ENCODE measurements at regions not wholly inside any gene's neighbourhood (a gene's known extent, or its start where the extent isn't known, plus 50 kb on each side); places are given as distances from the start of the nearest gene placed in this dataset.

DNA sequence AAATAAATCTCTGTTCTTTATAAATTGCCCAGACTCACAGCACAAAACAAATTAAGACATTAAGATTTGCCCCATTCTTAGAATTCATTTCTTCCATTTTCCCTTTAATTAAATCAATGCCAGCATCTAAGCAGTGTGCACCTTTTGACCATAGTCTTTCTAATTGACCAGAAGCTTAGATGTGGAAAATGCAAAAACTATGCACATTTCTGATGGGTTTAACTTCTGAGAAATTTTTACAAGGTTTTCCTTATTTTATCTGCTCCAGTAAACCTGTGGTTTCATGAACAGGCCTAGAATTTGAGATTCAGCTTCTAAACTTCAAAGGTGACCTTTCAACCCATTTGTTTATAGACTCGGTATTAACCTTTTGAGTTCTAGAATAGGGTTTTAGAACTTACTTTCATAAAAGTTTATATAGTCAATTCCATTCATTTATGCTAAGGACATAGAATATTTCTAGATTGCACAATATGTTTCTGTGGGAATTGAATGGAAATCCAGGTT, 437.8 kb upstream of the HSF2 start:
- FAIRE-seq (no peak), DNase-seq (ENCODE audit: insufficient read length, low spot score) (no peak)

DNA sequence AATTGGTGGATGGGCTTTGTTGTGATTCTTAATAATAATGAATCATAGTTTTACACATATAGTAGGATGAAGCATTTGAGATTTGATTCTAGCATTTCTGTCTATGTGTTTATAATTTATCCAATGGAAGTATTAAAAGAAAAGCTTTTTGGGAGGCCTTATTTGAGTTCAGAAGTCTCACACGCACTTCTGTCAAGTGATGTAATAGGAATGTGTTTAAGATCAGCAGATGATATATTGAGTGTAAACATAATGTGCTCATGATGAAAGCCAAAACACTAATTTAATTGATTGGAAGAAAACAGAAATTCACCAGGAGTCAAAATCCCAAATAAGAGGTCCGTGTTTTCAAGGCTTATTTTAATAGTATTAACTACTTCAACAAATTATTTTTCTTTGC, 435.6 kb upstream of the HSF2 start:
- FAIRE-seq: no peak
- DNase-seq (ENCODE audit: insufficient read length, low spot score): no peak

DNA sequence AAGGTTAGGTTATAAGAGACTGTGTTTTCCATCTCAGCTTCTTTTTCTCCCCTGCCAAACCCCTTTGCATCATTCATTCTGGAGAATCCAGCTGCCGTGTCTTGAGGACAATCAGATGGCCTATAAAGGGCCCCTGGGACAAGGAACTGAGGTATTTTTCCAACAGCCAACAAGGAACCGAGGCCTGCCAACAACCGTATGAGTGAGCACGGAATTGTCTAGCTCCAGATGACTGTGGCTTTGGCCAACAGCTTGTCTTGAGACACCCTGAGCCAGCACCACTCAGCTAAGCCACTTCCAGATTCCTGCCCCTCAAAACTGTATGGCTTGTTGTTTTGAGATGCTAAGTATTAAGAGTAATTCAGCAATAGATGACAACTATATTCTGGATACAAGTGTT, 433.7 kb upstream of the HSF2 start:
- FAIRE-seq: no peak
- no peak for DNase-seq (ENCODE audit: insufficient read length, low spot score)

DNA sequence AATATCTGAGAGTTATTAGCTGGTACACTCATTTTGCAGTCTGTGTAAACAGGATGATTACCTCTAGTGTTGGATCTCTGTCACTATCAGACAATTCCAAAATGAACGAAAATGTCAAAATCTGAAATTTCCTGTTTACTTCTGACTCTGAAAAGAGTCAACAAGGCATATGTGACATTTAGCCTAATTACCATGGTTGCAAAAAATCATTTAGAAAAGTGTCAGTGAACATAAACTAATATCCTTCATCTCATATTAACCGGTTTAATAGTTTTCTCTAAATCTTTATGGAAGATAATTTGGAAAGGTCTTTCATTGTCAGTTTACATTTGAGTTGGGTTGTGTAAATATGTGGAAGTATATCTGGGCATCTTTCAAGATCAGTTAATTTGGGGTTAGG, 431.8 kb upstream of the HSF2 start:
- no peak for FAIRE-seq

DNA sequence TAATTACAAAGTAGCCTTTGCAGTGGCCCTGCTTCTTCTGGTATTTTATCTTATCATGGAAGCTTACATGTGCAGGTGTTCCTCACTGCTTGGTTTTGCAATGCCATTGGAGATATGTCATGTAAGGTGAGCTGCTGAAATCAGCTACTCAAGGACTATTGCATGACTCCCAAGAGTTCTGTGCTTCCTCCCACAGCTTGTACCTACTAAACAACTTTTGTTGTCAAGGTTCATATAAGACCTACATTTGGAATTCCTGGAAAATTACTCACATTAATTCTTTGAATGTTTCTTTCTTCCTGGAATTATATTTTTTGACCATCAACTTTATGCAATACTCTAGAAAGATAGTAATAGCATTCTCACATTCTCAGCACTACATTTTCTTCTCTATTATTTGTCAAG, 427.5 kb upstream of the HSF2 start:
- DNase-seq (ENCODE audit: insufficient read length, low spot score) (peak; percentile 11), FAIRE-seq (no peak)

More for the DNA sequence above, 431.8 kb upstream of the HSF2 start:
- DNase-seq (ENCODE audit: insufficient read length, low spot score): no peak

DNA sequence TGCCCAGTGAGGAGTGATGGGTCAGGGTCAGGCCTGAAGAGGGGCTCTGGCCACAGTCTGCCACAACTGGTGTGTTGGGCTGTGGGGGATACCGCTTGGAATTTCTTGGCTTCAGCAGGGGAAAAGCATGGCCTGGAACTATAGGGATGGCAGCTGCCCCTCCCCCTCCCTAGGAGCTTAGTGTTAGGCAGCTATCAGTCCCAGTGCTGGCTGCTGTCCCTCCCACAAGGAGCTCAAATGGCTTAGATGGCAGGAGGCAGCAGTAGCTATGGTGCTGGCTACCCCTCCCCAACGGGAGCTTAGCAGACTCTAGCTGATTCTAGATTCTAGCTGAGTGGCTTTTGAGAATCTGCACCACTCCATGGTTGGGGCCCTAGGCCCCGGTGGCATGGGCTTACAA, 414.5 kb upstream of the HSF2 start:
- no peak for FAIRE-seq
- no peak for DNase-seq (ENCODE audit: insufficient read length, low spot score)

DNA sequence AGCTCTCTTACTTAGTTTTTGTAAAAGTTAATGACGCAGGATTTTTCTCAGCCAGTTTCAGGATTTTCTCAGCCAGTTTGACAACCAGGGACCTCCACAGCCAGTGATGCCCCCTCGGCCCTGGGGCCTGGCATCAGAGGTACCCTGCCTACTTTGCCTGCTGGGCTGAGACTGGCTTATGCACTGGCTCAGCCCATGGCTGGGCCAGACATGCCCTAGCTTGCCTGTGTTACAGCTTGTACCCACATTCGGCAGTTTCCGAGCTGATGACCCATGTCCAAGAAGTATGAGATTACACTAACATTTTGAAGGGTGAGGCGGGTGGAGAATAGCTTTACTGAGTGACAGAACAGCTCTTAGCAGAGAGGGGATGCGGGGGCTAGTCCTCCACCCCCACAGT, 406.1 kb upstream of the HSF2 start:
- DNase-seq (ENCODE audit: insufficient read length, low spot score) (no peak), FAIRE-seq (peak; percentile 40)

DNA sequence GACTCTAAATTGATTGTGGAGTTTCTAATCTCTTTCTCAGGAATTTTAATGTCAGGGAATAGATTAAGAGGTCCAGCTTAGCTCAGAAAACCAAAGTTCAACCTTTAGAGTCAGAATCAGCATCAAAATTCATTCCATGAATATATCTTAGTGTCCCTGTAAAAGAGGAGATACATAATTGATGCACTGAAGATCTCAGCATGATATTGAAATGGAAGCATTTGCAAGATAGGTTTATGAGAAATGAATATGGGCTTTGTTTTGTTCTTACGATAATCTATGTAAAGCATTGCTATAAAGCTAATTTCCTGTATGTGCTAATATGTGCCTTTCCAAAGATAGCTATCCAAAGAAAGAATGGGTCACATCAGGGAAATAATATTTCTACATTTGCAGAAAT, 404.5 kb upstream of the HSF2 start:
- no peak for DNase-seq (ENCODE audit: insufficient read length, low spot score)
- FAIRE-seq: no peak

DNA sequence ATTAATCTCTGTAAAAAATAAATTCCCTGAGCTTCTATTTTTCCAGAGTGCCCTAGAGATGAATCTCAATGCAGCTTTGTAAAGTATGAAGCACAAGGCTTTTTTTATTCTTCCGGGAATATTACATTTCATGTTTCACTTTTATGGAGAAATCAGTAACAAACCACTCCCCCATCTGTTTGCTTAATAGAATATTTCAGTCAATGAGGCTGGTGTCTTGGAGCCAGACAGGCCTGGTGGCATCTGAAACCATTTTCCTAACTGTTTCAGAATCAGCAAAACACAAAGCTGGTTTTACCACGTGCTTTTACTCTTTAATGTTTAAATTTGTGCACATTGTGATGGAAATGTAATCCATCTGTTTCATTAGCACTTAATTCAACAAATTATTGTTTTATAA, 400.8 kb upstream of the HSF2 start:
- DNase-seq (ENCODE audit: insufficient read length, low spot score): no peak
- FAIRE-seq: no peak

DNA sequence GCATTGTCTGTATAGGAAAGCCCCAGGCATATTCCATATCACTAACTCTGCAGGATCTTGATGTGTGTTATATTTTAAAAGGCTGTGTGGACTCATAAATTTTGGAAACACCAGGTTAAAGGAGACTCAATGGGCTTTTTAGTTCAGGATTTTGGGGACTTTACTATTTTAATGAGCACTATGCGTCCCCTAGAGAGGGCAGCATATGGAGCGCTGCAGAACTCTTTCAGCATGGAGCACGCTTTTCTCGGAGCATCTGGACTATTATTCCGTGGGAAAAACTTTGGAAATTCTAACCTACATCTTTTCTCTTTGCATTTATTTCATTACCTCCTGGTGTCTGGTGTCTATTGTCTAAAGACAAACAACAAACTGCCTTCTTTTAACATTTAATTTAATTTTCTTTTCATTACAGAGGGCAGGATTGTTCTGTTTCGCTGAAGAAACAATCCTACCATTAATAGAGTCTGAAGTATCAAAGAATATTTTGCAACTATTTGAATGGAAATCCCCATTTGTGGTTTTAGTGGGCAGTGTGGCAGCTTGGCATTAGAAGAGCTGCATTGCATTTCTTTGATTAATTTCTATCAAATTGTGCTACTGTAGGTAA, 399.9 kb upstream of the HSF2 start:
- DNase-seq (ENCODE audit: insufficient read length, low spot score) (no peak), FAIRE-seq (no peak)

DNA sequence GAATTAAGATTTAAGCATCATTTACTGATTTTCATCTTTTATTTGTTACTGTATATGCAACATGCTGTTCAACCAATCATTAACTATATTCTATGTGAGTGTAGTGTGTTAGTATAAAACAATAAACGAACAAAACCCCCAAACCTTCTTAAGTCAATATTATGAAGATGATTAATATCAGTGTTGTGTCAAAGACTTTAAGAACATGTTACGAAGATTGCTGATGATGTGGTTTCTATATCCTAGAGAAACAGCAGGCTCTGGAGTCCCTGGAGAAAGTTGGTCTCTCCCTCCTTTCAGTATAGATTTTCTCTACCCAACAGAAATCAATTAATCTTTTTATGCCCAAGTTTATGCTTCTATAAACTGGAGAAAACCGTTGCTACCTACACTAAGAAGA, 393.8 kb upstream of the HSF2 start:
- FAIRE-seq (no peak), DNase-seq (ENCODE audit: insufficient read length, low spot score) (no peak)

DNA sequence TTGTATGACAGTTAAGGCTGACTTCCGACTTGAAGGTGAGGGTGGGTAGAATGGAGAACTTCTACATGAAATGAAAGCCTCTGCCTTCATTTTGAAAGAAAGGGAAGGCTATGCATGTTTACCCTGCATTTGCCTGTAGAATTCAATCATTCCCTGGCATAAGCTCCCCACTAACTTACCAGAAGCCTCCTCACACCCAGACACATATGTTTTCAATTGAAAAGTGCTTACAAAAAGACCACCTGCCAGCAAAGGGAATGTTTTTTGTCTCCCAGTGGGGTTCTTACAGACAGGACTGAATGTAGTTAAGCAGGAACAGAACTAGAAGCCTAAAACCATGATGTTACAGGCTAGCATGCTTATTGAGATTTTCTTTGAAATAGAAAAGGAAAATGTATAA, 392.1 kb upstream of the HSF2 start:
- FAIRE-seq: no peak
- no peak for DNase-seq (ENCODE audit: insufficient read length, low spot score)

DNA sequence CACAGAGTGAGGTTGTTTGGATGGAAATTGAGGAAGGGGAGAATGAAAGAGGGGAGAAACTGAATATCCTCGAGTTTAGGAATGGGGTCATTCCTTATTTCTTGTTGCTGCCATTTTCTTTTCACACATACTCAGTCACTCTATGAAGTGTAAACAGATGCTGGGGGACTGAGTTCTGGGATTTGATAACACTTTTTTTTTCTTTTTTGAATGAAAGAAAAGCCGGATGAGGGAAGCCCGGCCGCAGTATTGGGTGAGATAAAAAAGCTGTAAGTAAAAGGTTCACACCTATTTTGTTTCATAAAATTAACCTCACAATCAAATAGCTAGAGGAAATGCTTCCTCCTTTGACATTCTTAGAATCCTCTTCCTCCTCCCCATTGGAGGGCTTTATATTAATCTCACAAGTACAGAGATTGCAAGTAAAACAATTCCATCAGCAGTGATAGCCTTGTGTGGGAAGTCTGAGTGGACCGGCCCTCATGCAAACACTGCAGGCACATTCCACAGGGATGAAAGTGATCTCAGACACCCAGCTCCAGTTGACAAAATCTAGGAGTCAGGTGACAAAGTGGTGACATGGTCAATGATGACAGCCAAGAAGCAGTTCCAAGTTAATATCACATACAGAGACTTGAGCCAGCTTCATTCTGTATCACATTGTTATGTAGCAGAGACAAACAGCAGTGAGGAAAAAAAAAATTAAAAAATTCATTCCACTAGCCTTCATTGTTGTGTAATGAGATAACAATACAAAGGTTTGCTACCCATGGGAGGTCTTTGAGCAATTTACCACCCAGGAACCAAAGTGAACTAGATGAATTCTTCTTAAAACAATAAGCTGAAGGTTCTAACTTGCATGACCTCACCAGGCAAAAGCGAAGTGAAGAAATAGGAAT, 391.1 kb upstream of the HSF2 start:
- no peak for DNase-seq (ENCODE audit: insufficient read length, low spot score)
- no peak for FAIRE-seq

DNA sequence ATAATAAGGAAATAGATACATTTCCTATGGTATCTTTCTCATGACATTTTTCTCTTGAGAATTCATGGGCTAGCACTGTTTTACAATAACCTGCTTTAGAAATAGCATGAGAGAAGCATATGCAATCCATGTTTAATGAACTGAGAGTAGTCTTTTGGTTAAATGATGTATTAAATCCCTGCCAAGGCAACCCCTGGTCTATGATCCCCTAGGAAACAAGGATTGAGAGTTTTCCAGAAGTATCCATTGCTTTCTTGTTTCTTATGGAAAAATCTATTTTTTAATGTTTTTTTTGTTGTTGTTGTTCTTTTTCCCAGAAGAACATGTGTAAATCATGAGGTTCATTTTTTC, 390.5 kb upstream of the HSF2 start:
- DNase-seq (ENCODE audit: insufficient read length, low spot score) (no peak), FAIRE-seq (no peak)

DNA sequence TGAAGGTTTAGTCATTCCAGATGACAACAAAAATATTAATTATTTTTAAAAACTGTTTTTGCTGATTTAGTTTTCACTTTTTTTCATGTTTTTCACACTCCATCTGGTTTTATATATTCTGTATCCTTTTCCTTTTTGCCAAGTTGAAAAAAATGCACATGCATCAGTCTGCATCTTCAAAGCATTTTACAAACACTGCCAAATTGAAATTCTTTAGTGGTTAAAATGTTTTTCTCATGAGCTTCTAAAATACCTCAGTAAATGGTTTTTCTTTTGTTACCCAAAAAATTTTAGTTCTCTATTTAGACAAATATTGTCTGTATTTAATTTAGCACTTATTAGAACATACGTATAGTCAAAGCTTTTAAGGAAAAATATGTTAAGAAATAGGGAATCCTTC, 386.9 kb upstream of the HSF2 start:
- no peak for FAIRE-seq
- no peak for DNase-seq (ENCODE audit: insufficient read length, low spot score)

DNA sequence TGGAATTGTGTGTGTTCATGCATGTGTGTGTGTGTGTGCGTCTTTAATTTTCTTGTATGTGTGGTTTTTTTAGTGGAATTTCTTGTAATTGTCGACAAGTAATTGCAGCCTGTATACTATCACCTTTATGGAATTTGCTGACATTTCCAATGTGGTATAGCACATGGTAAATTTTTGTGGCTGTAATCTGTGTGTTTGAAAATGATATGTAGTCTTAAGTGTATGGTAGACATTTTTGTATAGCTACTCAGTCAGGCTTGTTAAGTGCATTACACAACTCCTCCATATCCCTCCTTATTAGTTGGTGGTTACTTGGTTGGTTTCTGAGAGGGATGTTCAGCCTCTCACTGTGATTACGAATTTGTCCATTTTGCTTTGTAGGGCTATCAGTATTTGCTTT, 384.5 kb upstream of the HSF2 start:
- DNase-seq (ENCODE audit: insufficient read length, low spot score) (no peak), FAIRE-seq (peak; percentile 16)

DNA sequence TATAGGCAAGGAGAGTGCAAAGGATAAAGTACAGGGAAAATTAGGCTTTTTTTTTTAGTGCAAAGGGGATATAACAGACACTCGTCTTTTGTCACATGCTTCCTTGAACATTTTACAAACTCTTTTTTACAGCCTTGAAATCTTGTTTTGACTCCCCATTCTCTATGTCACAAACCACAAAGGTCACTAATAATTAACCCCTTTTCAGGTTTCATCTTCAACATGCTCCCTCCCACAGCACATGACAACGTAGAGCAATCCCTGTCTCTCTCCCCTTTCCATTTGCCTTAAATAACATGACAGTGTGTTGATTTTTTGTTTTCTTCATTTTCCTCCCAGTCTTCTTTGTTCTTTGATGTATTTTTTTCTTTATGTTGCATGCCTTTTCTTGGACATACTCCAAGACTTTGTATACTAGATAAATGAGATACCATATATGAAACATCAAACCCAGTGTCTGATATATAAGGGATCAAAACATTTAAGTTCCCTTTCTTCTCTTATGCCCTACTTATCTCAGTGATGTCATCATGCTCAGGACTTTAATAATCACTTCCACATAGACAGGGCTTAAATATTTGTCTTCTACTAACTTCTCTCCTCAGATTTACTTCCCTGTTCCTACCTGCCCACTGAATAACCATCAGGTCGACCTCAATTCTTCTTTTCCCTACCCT, 378.7 kb upstream of the HSF2 start:
- FAIRE-seq (no peak), DNase-seq (ENCODE audit: insufficient read length, low spot score) (no peak)

DNA sequence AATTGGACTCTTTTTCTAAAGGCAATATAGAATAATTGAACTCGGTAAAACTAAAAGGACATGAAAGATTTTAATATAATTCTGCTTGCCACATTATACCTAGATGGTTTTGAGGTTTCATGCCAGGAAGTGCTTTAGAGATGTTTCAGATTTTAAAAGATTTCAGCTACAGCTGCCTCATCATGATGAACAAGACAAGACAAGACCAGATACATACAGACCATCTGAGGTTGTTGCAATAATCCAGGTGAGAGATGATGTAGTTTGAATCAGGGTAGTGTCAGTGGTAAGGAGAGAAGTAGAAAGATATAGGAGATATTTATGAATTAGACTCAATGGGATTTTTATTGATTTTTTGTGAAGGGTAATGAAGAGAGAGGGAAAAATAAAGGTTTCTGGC, 374.3 kb upstream of the HSF2 start:
- FAIRE-seq: no peak

DNA sequence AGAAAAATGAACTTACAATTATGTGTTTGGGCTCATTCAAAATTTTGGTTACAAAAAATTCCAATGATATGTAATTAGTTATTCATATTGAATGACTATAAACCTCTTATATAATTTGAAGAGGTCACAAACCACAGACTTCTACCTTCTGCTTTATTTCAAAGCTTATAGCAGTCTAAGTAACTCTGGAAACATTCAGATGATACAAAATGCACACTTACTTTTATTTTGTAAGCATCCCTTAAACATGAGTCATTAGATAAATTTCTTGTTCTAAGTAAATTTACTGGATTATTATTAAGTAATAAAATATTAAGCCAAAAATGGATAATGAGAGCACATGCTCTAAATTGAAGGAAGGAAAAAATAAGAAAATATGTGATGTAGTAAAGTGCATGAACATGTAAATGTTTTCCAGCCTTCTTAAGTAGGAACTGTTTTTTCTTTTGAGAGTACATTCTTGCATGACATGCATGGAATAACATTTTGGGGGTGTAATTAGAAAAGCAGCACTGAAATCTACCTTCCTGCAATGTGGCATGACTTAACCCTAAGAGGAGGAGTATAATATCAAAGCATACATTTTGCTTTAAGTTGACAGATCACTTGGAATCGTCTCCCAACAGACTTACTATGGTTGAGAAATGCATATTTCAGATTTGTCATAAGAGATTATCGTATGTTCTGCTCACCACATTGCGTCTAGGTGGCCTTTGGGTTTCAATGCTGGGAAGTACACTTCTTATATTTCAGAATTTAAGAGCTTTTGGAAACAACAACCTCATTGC, 372.7 kb upstream of the HSF2 start:
- DNase-seq (ENCODE audit: insufficient read length, low spot score) (no peak), FAIRE-seq (no peak)

More for the DNA sequence above, 374.3 kb upstream of the HSF2 start:
- no peak for DNase-seq (ENCODE audit: insufficient read length, low spot score)

DNA sequence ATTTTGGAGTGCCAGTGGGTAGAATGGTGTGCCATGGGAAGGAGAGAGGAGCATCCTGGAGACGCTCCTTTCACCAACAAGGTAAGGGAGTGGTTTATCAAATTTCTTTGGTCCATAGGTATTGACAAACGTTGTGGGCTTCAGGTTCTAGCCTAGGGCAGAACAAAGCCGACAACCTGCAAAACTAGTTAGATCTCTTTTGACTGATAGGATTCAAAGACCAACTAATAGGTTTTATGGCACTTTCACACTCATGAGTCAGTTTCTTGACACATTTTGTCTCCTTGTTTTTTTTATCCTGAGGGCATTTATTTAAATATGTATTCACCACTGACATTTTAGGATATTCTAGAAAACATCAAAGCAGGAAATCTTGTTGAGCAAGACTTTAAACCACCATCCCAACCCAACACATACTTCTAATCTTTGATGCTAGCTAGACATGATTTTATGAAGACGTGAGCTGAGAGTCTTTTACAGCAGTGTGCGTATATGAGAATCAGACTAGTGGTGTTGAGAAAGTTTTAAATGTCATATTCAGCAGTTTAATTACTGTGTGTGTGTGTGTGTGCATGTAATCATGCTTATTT, 370.4 kb upstream of the HSF2 start:
- DNase-seq (ENCODE audit: insufficient read length, low spot score): no peak
- FAIRE-seq: no peak
